ENCODE measurements at regions not wholly inside any gene's neighbourhood (a gene's known extent, or its start where the extent isn't known, plus 50 kb on each side); places are given as distances from the start of the nearest gene placed in this dataset.
A peak's percentile ranks its signal among the peaks of the same experiment; 100 is the strongest.

DNA sequence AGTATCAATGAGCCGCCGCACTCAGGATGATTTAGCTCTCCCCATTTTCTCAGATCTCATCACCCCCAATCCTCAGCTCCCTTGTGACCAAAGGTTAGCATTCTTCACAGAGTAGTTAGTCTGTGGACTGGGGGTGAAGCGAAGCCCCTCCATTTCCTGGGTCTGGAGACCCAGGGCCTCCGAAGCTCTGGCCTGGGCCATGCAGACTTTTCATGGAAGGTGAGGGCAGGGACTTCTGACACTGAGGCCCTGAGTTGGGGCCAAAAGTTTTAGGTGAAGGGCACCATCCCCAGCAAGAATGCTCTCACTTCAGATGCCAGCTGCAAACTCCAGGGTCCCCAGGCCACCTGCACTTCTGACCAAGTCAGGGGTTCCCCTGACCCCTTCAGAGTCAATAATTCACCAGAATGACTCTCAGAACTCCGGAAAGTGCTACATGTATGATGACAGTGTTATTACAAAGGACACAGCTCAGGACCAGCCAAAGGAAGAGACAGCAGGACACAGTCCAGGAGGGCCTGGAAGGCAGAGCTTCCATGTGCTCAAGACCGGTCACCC lies 65.7 kb upstream of the DUSP22 start:
- no peak for DNase-seq (ENCODE audit: low read depth)
- TF ChIP-seq, protein P1, sequence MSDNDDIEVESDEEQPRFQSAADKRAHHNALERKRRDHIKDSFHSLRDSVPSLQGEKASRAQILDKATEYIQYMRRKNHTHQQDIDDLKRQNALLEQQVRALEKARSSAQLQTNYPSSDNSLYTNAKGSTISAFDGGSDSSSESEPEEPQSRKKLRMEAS (IDR thresholded peaks at IDR 0.05; ENCODE audit: low read depth, low read length), result no peak
- TF ChIP-seq, protein P2, sequence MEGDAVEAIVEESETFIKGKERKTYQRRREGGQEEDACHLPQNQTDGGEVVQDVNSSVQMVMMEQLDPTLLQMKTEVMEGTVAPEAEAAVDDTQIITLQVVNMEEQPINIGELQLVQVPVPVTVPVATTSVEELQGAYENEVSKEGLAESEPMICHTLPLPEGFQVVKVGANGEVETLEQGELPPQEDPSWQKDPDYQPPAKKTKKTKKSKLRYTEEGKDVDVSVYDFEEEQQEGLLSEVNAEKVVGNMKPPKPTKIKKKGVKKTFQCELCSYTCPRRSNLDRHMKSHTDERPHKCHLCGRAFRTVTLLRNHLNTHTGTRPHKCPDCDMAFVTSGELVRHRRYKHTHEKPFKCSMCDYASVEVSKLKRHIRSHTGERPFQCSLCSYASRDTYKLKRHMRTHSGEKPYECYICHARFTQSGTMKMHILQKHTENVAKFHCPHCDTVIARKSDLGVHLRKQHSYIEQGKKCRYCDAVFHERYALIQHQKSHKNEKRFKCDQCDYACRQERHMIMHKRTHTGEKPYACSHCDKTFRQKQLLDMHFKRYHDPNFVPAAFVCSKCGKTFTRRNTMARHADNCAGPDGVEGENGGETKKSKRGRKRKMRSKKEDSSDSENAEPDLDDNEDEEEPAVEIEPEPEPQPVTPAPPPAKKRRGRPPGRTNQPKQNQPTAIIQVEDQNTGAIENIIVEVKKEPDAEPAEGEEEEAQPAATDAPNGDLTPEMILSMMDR (IDR thresholded peaks at IDR 0.05; ENCODE audit: low read depth, low read length), result no peak
- no peak for TF ChIP-seq POLR2A (IDR thresholded peaks at IDR 0.05; ENCODE audit: extremely low read depth, insufficient read length)
- no peak for TF ChIP-seq MYC (IDR thresholded peaks at IDR 0.05; ENCODE audit: low read depth, low read length)
- H3K4me3 ChIP-seq (ENCODE audit: low read depth, low read length), result no peak overlapping the region

DNA sequence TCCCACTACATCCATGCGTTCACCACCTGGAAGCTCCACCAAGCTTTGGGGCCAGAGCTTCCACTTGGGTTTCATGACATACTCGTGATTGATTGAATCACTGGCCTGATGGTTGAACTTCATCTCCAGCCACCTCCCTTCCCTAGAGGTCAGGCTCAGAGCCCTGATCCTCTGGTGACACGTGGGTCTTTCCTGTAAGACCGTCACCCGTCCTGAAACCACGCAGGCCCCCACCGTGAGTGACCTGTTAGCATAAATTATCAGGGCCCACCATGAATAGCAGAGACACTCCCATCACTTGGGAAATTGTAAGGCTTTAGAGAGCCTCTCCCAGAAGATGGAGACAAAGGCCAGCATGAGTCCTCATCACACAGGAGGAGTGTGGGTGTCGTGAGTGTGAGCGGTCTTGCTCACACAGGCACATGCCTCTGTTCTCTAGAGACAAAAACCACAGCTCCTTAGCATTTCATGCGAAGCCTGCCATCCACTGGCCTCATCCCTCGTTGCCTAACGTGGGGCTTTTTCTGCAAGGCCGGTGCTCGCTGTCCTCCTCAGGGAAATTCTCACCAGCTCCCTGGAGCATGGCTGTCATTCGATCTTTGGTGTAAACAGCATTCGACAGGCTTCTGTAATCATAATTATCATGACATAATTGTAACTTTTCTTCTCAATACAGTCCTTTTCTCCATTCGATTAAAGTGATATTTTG lies 65.1 kb upstream of the DUSP22 start:
- peak; percentile 61 for DNase-seq (ENCODE audit: low read depth)
- TF ChIP-seq, protein P1 (IDR thresholded peaks at IDR 0.05; ENCODE audit: low read depth, low read length), result no peak
- no peak for TF ChIP-seq POLR2A (IDR thresholded peaks at IDR 0.05; ENCODE audit: extremely low read depth, insufficient read length)
- TF ChIP-seq MYC (IDR thresholded peaks at IDR 0.05; ENCODE audit: low read depth, low read length), result no peak
- TF ChIP-seq, protein P2 (IDR thresholded peaks at IDR 0.05; ENCODE audit: low read depth, low read length), result no peak

DNA sequence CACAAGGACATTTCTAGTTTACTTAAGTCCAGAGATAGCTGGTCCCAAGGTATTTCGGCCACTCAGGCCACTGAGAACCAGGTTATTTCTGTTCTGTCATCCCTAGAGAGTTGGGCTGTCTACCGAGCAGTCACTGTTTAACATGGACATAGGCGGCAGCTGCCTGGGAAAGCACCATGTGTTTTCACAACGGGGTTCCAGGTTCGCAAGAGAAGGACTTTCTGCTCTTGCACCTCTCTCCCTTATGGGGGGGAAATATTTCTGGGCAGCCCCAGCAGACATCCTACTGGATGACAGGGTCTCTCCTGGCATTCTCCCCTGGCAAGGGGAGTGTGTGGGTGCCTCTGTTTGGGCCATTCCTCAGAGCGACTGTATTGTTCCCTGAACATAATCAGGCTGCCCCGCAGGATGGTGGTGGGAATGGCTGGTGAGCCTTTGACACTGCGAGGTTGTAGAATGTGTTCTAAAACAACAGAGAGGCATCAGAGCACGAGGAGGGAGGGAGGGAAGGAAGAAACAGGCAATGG lies 64.4 kb upstream of the DUSP22 start:
- H3K4me3 ChIP-seq (ENCODE audit: low read depth, low read length), result no peak overlapping the region
- no peak for TF ChIP-seq POLR2A (IDR thresholded peaks at IDR 0.05; ENCODE audit: extremely low read depth, insufficient read length)

More for the DNA sequence above, 65.1 kb upstream of the DUSP22 start:
- H3K4me3 ChIP-seq (ENCODE audit: low read depth, low read length), result no peak overlapping the region

DNA sequence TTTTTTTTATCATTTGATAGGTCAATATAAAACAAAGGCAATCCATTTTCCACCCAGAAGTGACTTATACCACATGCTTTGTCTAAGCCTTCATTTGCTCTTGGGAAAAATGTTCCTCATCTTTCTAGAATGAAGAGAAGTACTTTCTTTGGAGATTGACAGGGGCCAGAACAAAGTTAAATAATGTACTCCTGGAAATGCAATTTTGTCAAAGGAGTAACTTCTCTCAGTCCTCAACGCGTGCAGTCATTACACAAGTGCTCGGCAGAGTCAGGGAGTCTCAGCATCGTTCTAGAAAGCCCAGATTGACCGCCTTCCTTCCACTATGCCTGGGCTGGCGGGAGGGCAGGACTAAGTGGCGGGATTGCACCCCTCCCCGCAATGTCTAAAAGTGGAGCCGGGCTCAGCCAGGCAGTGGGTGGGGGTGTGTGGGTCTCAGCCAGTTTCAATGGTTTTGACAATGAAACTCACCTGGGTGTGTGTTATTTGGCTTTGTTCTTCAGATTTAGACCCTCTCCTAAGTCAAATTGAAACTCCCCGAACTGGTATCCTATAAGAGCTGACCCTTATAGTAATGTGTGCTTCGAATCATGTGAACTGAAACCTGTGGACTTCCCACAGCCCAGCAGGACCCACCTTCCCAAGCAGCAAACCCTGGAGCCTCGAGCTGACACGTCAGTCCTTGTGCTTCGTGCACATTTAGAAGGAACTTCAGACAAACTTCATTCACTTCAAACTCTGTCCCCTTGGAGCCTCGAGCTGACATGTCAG lies 63.2 kb upstream of the DUSP22 start:
- DNase-seq (ENCODE audit: low read depth), result no peak
- TF ChIP-seq, protein P2 (IDR thresholded peaks at IDR 0.05; ENCODE audit: low read depth, low read length), result no peak
- TF ChIP-seq, protein P1 (IDR thresholded peaks at IDR 0.05; ENCODE audit: low read depth, low read length), result no peak
- TF ChIP-seq POLR2A (IDR thresholded peaks at IDR 0.05; ENCODE audit: extremely low read depth, insufficient read length) (no peak), MYC (IDR thresholded peaks at IDR 0.05; ENCODE audit: low read depth, low read length) (no peak)
- H3K4me3 ChIP-seq (ENCODE audit: low read depth, low read length), result no peak overlapping the region

More for the DNA sequence above, 64.4 kb upstream of the DUSP22 start:
- DNase-seq (ENCODE audit: low read depth), result no peak

DNA sequence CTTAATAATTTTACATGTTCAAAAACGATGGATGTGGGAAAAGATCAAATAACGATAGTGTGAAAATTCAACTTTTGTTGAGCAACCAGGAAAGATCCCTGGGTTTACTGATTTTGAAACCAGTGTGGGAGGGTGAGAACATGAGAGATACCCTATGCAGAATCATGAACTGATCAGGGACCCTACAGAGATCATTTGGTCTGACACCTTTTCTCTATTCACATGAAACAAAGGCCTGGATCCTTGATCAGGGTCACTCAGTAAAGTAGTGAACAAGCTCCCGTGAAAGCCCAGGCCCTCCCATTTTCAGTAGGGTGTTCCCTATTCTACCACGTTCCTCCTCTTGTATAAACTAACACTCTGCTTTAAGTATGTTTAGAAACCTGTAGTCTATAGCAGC lies 60.5 kb upstream of the DUSP22 start:
- TF ChIP-seq, protein P1 (IDR thresholded peaks at IDR 0.05; ENCODE audit: low read depth, low read length), result no peak
- TF ChIP-seq, protein P2 (IDR thresholded peaks at IDR 0.05; ENCODE audit: low read depth, low read length), result no peak
- TF ChIP-seq POLR2A (IDR thresholded peaks at IDR 0.05; ENCODE audit: extremely low read depth, insufficient read length) (no peak), MYC (IDR thresholded peaks at IDR 0.05; ENCODE audit: low read depth, low read length) (no peak)
- DNase-seq (ENCODE audit: low read depth), result no peak
- no peak overlapping the region for H3K4me3 ChIP-seq (ENCODE audit: low read depth, low read length)
